GM21526 (cell line): ENCODE measurements at regions not wholly inside any gene's neighbourhood (a gene's known extent, or its start where the extent isn't known, plus 50 kb on each side); places are given as distances from the start of the nearest gene placed in this dataset.
"Not testable (repeated sequence)": the region's sequence is repeated elsewhere in the genome, so short reads cannot be mapped to it uniquely, and the experiment has no call there.

Experiments
- ATAC-seq: cut with Tn5 transposase; IDR thresholded peaks from one replicate; pipeline ENCODE4 v1.9.1; 2021; ENCODE audit warnings: moderate library complexity; ENCODE audit not compliant: unreplicated experiment, low FRiP score

- not testable (repeated sequence) for ATAC-seq
Measured at GRCh38 chr16:29203933-29204805, 202.3 kb downstream of the NPIPB11 start.

- not testable (repeated sequence) for ATAC-seq
Measured at GRCh38 chr16:29203046-29203932, 203.2 kb downstream of the NPIPB11 start.

- ATAC-seq = not testable (repeated sequence)
Measured at GRCh38 chr16:29202642-29203041, 203.9 kb downstream of the NPIPB11 start.

DNA sequence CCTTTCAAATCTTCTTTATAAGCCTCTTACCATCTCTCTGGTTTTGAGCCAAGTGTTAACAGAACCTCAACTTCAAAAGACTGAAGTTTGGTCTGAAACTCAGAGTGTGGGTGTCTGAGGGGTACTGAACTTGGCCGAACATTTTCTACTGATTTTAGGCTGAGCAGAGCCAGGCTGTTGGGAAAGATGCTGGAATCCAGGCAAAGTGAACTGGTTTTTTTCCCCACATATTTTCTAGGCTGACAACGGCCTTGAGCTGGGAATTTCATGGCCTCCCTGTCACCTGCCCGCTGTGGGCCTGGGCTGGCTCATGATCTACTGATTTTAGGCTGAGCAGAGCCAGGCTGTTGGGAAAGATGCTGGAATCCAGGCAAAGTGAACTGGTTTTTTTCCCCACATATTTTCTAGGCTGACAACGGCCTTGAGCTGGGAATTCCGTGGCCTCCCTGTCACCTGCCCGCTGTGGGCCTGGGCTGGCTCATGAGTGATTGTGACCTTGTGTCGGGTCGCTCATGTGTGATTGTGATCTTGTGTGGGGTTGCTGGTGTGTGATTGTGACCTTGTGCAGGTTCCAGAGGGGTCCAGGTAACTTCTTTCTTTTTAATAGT is 204.4 kb downstream of the NPIPB11 start:
- not testable (repeated sequence) for ATAC-seq

GRCh38 chr16:29201296-29202024 is 205.1 kb downstream of the NPIPB11 start:
- ATAC-seq = not testable (repeated sequence)

GRCh38 chr16:29200681-29201080 is 205.8 kb downstream of the NPIPB11 start:
- not testable (repeated sequence) for ATAC-seq

DNA sequence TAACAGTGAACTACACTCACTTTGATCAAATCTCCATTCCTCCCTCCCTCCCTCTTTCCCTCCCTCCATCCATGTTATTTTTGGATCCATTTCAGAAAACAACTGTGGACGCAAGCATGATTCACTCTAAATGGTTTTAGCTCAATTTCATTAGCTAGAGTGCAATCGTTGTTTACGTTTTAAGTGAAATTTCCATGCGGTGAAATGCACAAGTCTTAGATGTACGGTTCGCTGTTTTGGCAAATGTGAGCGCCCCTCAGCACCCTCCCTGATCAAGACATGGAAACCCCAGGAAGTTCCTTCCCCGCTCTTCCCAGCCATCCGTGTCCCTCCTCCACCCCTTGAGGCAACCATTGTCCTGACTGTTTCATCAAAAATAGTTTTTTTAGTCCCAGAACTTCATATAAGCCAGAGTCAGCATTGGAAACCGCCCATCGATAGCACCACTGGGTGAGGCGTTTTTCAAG is 206.3 kb downstream of the NPIPB11 start:
- not testable (repeated sequence) for ATAC-seq

DNA sequence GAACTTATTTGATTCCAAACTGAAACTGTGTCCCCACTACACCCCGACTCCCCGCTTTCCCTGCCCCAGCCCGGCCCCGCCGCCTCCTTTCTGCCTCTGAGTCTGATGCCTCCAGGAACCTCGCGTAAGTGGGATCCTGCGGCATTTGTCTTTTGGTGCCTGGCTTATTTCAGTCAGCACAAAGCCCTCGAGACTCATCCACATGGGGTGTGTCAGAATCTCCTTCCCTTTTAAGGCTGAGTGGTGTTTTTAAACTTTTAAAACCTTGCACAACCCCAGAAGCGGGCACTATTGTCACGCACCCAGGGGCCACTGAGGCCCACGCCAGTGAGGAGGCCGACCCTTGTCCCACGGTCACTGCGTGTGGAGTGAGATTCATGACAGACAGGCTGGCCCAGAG is 206.9 kb downstream of the NPIPB11 start:
- ATAC-seq = not testable (repeated sequence)

- ATAC-seq = no peak
Measured at GRCh38 chr16:29198731-29199521, 207.6 kb downstream of the NPIPB11 start.

DNA sequence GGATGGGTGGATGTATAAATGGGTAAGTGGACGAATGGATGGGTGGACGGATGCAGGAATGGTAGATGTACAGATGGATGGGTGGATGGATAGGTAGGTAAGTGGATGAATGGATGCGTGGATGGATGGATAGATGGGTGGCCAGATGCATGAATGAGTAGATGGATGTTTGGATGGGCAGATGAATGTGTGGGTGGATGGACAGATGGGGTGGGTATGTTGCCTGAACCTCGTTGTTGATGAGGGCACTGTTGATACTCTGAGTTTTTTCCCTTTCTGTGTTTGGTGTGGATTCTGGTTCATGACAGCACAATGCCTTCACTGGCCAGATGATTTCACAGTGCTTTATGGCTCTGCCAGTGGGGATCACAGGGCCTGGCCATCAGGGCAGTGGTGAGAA is 208.3 kb downstream of the NPIPB11 start:
- ATAC-seq = no peak

DNA sequence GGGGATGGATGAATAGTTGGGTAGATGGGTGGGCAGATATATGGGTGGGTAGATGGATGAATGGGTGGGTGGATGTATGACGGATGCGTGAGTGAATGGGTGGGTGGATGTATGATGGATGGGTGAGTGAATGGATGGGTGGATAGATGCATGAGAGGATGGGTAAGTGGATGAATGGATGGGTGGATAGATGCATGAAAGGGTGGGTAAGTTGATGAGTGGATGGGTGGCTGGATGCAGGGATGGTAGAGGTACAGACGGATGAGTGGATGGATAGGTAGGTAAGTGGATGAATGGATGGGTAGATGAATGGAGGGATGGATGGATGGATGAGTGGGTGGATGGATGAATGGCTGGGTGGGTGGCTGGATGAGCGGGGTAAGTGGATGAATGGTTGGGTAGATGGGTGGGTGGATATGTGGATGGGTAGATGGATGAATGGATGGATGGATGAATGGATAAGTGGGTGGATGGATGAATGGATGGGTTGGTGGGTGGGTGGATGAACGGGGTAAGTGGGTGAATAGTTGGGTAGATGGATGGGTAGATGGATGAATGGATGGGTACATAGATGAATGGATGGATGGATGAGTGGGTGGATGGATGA is 208.9 kb downstream of the NPIPB11 start:
- ATAC-seq = not testable (repeated sequence)

- ATAC-seq = not testable (repeated sequence)
Measured at GRCh38 chr16:29196746-29197145, 209.8 kb downstream of the NPIPB11 start.

GRCh38 chr16:29195116-29195872 is 210.4 kb downstream of the LAT start:
- ATAC-seq = not testable (repeated sequence)

DNA sequence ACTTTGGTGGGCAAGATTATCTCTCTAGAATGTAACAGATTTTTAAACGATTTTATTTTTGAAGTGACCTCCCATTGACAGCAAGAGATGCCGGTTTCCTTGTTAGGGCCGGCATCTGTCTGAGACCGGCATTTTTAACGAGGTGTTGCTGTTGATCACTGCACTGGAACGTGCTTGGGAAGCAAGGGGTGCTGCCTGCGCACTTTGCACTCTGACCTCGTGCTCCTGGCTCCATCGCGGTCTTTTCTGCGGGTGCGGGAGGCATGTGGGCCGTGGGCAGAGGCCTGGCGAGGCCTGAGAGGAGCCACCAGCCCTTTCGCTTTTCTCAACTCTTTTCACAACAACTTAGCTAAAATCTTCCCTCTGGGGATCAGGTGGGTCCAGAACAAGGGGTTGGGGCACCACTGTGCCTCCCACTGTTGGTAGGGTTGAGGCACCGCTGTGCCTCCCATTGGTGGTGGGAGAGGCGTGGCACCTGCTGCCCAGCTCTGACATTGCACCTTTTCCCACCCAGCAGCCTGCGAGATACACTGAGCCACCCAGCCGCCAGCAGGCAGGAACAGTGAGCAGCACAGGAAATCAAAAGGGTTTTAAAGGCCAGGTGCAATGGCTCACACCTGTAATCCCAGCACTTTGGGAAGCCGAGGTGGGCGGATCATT is 209.5 kb downstream of the LAT start:
- not testable (repeated sequence) for ATAC-seq

DNA sequence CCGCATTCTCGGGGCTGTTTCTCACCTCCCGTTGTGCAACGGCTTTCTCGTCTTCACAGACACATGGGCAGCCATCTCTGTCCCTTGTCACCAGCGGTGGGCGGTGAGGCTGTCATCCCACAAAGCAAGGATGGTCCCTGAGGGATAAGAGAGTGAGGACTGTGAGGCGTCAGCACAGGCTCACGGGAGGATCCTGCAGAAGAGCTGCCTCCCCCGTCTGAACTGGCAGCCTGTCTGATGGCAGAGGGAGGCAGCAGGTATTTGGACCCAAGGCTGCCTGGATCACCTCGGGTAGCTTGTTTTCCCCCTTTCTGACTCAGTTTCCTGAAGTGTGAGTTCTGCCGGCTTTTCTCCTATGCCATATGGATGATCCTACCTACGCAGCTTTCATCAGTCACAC is 208.8 kb downstream of the LAT start:
- ATAC-seq = not testable (repeated sequence)

- not testable (repeated sequence) for ATAC-seq
Measured at GRCh38 chr16:29193248-29193574, 208.4 kb downstream of the LAT start.

GRCh38 chr16:29192329-29193247 is 207.7 kb downstream of the LAT start:
- ATAC-seq = no peak
